ENCODE measurements at regions not wholly inside any gene's neighbourhood (a gene's known extent, or its start where the extent isn't known, plus 50 kb on each side); places are given as distances from the start of the nearest gene placed in this dataset.

DNA sequence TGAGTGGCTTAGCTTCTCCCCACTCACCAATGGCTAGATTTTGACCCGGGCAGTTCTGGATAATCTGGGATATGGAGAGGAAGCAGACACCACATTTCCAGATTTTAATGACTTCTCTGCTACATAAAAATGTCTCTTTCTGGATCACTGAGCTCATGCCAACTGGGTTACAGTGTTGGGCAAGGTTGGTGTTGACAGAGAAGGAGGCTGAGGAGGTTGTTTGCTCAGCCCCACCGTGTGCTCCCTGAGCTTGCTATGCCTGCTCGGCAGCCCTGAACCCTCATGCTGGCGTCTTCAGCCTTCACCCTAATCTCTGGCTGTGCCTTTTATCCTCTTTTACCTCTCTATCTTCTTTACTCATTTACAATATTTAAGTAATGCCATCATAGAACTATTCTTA is 53.0 kb upstream of the KPNA4 start (continued):
- no peak for TF ChIP-seq E2F6 (IDR thresholded peaks at IDR 0.05)
- TF ChIP-seq SIX5 (IDR thresholded peaks at IDR 0.05; ENCODE audit: low read depth, low read length): no peak
- TF ChIP-seq CBX8 (IDR thresholded peaks at IDR 0.05; ENCODE audit: borderline replicate concordance, low read depth, low read length): no peak
- TF ChIP-seq TBP (IDR thresholded peaks at IDR 0.05; ENCODE audit: low read depth, low read length): no peak
